ENCODE measurements at regions not wholly inside any gene's neighbourhood (a gene's known extent, or its start where the extent isn't known, plus 50 kb on each side); places are given as distances from the start of the nearest gene placed in this dataset.

GRCh38 chr2:147482111-147482895 lies 362.5 kb upstream of the ACVR2A start:
- POLR2A ChIA-PET, result no interaction called here
- no peak for TF ChIP-seq CTCF (IDR thresholded peaks at IDR 0.05; ENCODE audit: control extremely low read depth, extremely low read depth, low read depth, missing control alignments)

GRCh38 chr2:147479358-147479757 lies 365.5 kb upstream of the ACVR2A start:
- TF ChIP-seq CTCF (IDR thresholded peaks at IDR 0.05; ENCODE audit: control extremely low read depth, extremely low read depth, low read depth, missing control alignments), result no peak
- ChIA-PET POLR2A (no interaction called here), CTCF (interaction anchor here (1.6 kb wide), 1 partner anchor 19 kb away, joined by 4 read pairs; no protein-coding TSS in a partner anchor)
- DNase-seq (ENCODE audit: extremely low spot score), result no peak

More at GRCh38 chr2:147482111-147482895, 362.5 kb upstream of the ACVR2A start:
- DNase-seq (ENCODE audit: extremely low spot score), result no peak
- CTCF ChIA-PET, result interaction anchor here (0.7 kb wide), 1 partner anchor 11 kb away, joined by 3 read pairs; no protein-coding TSS in a partner anchor

GRCh38 chr2:147473075-147473474 lies 371.8 kb upstream of the ACVR2A start:
- CTCF ChIA-PET, result no interaction called here
- no peak for TF ChIP-seq CTCF (IDR thresholded peaks at IDR 0.05; ENCODE audit: control extremely low read depth, extremely low read depth, low read depth, missing control alignments)
- POLR2A ChIA-PET, result no interaction called here
- DNase-seq (ENCODE audit: extremely low spot score), result no peak

- CTCF ChIA-PET, result interaction anchor here (1.4 kb wide), 1 partner anchor 14 kb away, joined by 4 read pairs; no protein-coding TSS in a partner anchor
- POLR2A ChIA-PET, result no interaction called here
- no peak for DNase-seq (ENCODE audit: extremely low spot score)
- no peak for TF ChIP-seq CTCF (IDR thresholded peaks at IDR 0.05; ENCODE audit: control extremely low read depth, extremely low read depth, low read depth, missing control alignments)
These were observed 373.7 kb upstream of the ACVR2A start for GRCh38 chr2:147471126-147471525.

GRCh38 chr2:147469471-147469870 lies 375.4 kb upstream of the ACVR2A start:
- no peak for TF ChIP-seq CTCF (IDR thresholded peaks at IDR 0.05; ENCODE audit: control extremely low read depth, extremely low read depth, low read depth, missing control alignments)
- DNase-seq (ENCODE audit: extremely low spot score), result no peak
- ChIA-PET CTCF (no interaction called here), POLR2A (no interaction called here)

GRCh38 chr2:147468963-147469362 lies 375.9 kb upstream of the ACVR2A start:
- TF ChIP-seq CTCF (IDR thresholded peaks at IDR 0.05; ENCODE audit: control extremely low read depth, extremely low read depth, low read depth, missing control alignments), result no peak
- CTCF ChIA-PET, result no interaction called here
- no peak for DNase-seq (ENCODE audit: extremely low spot score)
- POLR2A ChIA-PET, result no interaction called here
